T-helper 1 cell treated with Interleukin-12 subunit alpha and Interleukin-12 subunit beta and Interleukin-4 antibody, amounts not matched to agents 30 μg/mL and 1 μg/mL, for 36 hours (primary cell): ENCODE measurements at regions not wholly inside any gene's neighbourhood (a gene's known extent, or its start where the extent isn't known, plus 50 kb on each side); places are given as distances from the start of the nearest gene placed in this dataset.

Source experiments
- H3K27ac Mint-ChIP-seq: one replicate; pipeline ENCODE4 v1.8.0; 2021; ENCODE audit warnings: mild to moderate bottlenecking, mixed read lengths
- H3K27me3 Mint-ChIP-seq: one replicate; pipeline ENCODE4 v1.8.0; 2021; ENCODE audit warnings: low read depth, mixed read lengths
- H3K36me3 Mint-ChIP-seq: one replicate; pipeline ENCODE4 v1.8.0; 2021; ENCODE audit warnings: low read depth, mixed read lengths
- H3K4me1 Mint-ChIP-seq: one replicate; pipeline ENCODE4 v1.8.0; 2021; ENCODE audit warnings: low read depth, mixed read lengths
- H3K4me3 Mint-ChIP-seq: one replicate; pipeline ENCODE4 v1.8.0; 2021; ENCODE audit warnings: mild to moderate bottlenecking, moderate library complexity, mixed read lengths
- H3K9me3 Mint-ChIP-seq: one replicate; pipeline ENCODE4 v1.8.0; 2021; ENCODE audit warnings: mixed read lengths

DNA sequence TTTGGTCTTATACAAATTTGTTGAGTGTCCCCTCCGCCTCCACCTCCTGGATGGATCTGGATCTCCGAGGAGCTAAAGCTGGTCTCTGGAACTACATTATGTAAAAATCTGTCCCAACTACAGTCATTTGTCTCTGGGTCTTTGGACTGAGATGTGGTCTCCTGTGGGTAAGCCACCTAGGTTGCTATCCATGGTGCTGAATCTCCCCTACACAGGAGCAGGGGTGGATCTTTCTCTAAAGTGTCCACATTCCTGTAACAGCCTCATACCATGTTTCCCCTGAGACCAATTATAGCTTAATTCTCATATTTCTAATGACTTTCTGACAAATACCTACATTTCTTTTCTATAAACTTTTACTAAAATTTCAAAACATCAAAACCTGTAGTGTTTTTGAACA, 625.8 kb downstream of the TAFA4 start:
- no peaks in the 10 kb centered on the region for H3K27me3 Mint-ChIP-seq
- no peaks in the 10 kb centered on the region for H3K4me1 Mint-ChIP-seq
- no peaks in the 10 kb centered on the region for H3K36me3 Mint-ChIP-seq
- H3K4me3 Mint-ChIP-seq: no peak overlapping the region
- no peak overlapping the region for H3K27ac Mint-ChIP-seq
- peaks cover 8% of the 10 kb centered on the region for H3K9me3 Mint-ChIP-seq

- no peak overlapping the region for H3K4me3 Mint-ChIP-seq
- no peak overlapping the region for H3K27ac Mint-ChIP-seq
- H3K36me3 Mint-ChIP-seq: no peaks in the 10 kb centered on the region
- no peaks in the 10 kb centered on the region for H3K4me1 Mint-ChIP-seq
- no peaks in the 10 kb centered on the region for H3K27me3 Mint-ChIP-seq
- H3K9me3 Mint-ChIP-seq: peaks cover 3% of the 10 kb centered on the region
Measured at GRCh38 chr3:68295457-68295856, 636.9 kb downstream of the TAFA4 start.

DNA sequence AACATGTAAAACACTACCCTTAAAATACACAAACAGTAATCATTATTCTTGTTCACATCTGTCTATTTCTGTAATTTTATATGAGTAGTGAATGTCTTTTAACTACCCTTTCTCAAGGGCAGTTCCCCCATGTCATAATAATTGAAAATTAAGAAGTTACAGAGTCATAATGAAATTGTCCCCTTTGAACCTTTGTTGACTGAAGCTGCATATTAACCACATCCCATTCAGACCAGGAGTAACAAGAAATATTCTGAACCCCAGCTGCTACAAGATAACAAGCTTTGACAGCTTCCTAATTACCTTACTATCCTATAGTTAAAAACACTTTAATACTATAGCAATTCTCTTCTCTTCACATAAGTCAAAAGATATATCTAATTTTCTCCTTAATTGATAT, 635.9 kb upstream of the SUCLG2 start:
- no peak overlapping the region for H3K4me3 Mint-ChIP-seq
- H3K4me1 Mint-ChIP-seq: no peaks in the 10 kb centered on the region
- H3K27me3 Mint-ChIP-seq: no peaks in the 10 kb centered on the region
- no peaks in the 10 kb centered on the region for H3K9me3 Mint-ChIP-seq
- H3K36me3 Mint-ChIP-seq: no peaks in the 10 kb centered on the region
- H3K27ac Mint-ChIP-seq: no peak overlapping the region

DNA sequence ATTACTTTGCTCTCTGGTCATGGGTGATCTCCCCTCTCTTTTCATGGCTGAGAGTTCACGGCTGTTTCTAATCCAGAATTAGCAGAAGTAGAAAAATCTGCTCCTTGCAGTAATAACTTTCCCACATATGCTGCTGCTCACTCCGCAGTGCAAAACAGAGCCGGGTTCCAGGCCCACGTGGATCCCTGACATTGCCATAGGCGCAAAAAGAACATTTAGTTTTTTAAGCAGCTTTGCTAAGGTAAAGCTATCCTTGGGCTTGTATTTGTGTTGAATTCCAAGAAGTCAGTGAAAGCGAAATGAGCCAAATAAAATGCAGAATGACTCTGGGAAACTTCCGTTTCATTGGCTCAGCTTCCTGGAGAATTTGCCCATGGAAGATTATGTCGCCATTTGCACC, 633.7 kb upstream of the SUCLG2 start:
- no peak overlapping the region for H3K4me3 Mint-ChIP-seq
- no peaks in the 10 kb centered on the region for H3K9me3 Mint-ChIP-seq
- H3K27ac Mint-ChIP-seq: no peak overlapping the region
- H3K4me1 Mint-ChIP-seq: no peaks in the 10 kb centered on the region
- no peaks in the 10 kb centered on the region for H3K36me3 Mint-ChIP-seq
- no peaks in the 10 kb centered on the region for H3K27me3 Mint-ChIP-seq

- Mint-ChIP-seq H3K27ac (no peak overlapping the region), H3K4me1 (no peaks in the 10 kb centered on the region), H3K36me3 (no peaks in the 10 kb centered on the region), H3K9me3 (peaks cover 4% of the 10 kb centered on the region), H3K27me3 (no peaks in the 10 kb centered on the region), H3K4me3 (no peak overlapping the region)
Measured at GRCh38 chr3:68287101-68287500, 632.7 kb upstream of the SUCLG2 start.

DNA sequence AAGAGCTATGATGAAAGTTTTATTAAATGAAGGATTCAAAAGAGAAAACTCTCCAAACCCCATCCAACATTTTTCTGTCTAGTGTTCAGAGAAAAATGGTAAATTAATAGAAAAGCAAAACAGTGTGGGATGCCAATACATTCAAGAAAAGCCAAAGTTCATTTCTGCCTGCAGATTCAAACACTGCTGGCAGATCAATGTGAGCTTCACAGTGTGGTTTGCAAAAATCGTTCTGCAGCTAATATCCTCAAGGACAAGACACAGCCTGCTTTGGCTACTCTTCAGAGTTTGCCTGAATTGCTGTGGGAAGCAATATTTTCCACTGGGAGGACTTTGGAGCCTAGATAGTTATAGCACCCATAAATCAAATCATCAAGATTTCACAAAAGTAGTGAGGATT, 619.9 kb upstream of the SUCLG2 start:
- Mint-ChIP-seq H3K9me3 (no peaks in the 10 kb centered on the region), H3K4me1 (no peaks in the 10 kb centered on the region), H3K27me3 (no peaks in the 10 kb centered on the region), H3K4me3 (no peak overlapping the region), H3K36me3 (no peaks in the 10 kb centered on the region), H3K27ac (no peak overlapping the region)

- H3K9me3 Mint-ChIP-seq: no peaks in the 10 kb centered on the region
- H3K36me3 Mint-ChIP-seq: no peaks in the 10 kb centered on the region
- H3K27me3 Mint-ChIP-seq: no peaks in the 10 kb centered on the region
- no peak overlapping the region for H3K4me3 Mint-ChIP-seq
- no peaks in the 10 kb centered on the region for H3K4me1 Mint-ChIP-seq
- H3K27ac Mint-ChIP-seq: no peak overlapping the region
Measured at GRCh38 chr3:68271145-68271544, 616.7 kb upstream of the SUCLG2 start.

DNA sequence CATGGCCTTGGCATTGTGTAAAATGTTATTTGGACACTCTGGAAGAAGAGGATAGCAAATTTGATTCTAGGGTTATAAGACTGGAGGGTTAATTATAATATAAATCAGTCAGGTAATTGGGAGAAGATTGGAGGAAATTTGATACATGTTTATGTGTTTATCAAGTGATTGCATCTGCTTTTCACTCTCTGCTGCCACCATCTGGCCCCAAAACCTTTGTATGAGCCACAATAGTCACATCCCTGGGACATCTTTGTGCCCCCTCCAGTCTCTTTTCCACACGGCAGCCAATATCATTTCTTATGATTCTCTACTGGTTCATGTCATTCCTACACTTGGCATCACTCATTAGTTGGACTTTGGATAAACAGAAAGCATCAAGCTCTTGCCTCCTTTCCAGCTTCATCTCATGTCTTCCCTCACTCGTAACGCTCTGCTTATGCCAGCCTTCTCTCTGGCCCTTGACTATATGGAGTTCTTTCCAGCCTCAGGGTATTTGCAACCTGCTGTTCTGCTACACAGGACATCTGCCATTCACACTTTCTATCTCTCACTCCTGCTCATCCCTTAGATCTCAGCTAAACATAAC, 602.3 kb upstream of the SUCLG2 start:
- H3K27ac Mint-ChIP-seq: no peak overlapping the region
- no peaks in the 10 kb centered on the region for H3K4me1 Mint-ChIP-seq
- no peaks in the 10 kb centered on the region for H3K36me3 Mint-ChIP-seq
- no peaks in the 10 kb centered on the region for H3K27me3 Mint-ChIP-seq
- H3K9me3 Mint-ChIP-seq: no peaks in the 10 kb centered on the region
- no peak overlapping the region for H3K4me3 Mint-ChIP-seq

GRCh38 chr3:68249265-68249664, 594.9 kb upstream of the SUCLG2 start:
- H3K27ac Mint-ChIP-seq: no peak overlapping the region
- H3K4me3 Mint-ChIP-seq: no peak overlapping the region
- H3K27me3 Mint-ChIP-seq: no peaks in the 10 kb centered on the region
- no peaks in the 10 kb centered on the region for H3K4me1 Mint-ChIP-seq
- H3K9me3 Mint-ChIP-seq: no peaks in the 10 kb centered on the region
- no peaks in the 10 kb centered on the region for H3K36me3 Mint-ChIP-seq

DNA sequence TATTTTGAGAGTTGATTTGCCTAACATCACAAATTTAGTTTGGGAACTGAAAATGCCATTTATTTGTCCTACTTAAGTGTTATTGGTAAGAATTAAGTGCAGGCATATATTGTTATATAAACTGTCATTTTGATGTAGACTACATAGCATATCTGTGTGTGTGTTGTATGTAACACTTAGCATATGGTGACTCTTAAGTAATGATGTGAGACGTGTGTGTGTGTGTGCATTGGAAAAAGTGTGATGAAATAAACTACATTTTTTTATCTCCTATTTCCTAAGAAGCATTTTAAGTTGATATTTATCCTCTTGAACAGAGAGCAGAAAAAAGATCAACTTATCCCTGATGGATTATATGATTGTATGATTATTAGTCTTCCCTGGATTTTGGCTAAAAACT, 588.2 kb upstream of the SUCLG2 start:
- no peaks in the 10 kb centered on the region for H3K36me3 Mint-ChIP-seq
- no peaks in the 10 kb centered on the region for H3K27me3 Mint-ChIP-seq
- no peak overlapping the region for H3K27ac Mint-ChIP-seq
- H3K4me1 Mint-ChIP-seq: no peaks in the 10 kb centered on the region
- no peak overlapping the region for H3K4me3 Mint-ChIP-seq
- H3K9me3 Mint-ChIP-seq: no peaks in the 10 kb centered on the region

GRCh38 chr3:68239542-68239941, 585.1 kb upstream of the SUCLG2 start:
- Mint-ChIP-seq H3K4me1 (no peaks in the 10 kb centered on the region), H3K4me3 (no peak overlapping the region), H3K27me3 (no peaks in the 10 kb centered on the region), H3K9me3 (peaks cover 5% of the 10 kb centered on the region), H3K27ac (no peak overlapping the region), H3K36me3 (no peaks in the 10 kb centered on the region)

DNA sequence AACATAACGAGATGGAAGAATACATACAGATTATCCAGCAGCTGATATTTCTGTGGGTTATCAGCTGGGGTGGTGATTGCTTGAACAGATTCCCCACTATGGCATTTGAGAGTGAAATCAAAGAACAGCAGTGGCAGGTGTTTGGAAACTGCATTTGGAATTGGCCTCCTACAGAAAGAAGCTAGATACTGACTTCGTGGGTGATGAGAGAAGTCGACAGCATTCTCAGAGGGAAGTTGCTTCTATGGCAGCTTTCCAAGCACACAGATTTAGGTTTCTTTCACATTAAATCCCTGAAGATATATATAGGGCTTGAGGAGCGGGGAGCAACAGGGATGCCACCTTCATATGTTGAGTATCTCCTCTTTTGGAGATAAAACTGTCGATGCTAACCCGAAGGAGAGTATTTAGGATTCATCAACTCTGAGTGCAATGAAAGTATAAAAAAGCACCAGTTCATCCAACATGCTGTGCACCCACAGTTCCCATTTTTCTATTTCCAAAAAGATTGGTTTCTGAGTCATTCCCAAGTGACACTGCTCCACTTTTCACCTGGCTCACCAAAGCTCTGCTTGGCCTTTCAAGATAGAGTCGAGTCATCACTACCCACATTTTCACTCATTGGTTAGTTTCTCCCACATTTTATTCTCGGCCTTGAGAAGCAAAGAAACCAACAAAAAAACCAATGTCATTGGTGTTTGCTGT, 579.8 kb upstream of the SUCLG2 start:
- no peaks in the 10 kb centered on the region for H3K36me3 Mint-ChIP-seq
- no peaks in the 10 kb centered on the region for H3K4me1 Mint-ChIP-seq

GRCh38 chr3:68228856-68229255, 574.4 kb upstream of the SUCLG2 start:
- H3K27ac Mint-ChIP-seq: no peak overlapping the region
- H3K9me3 Mint-ChIP-seq: peaks cover 14% of the 10 kb centered on the region
- no peaks in the 10 kb centered on the region for H3K4me1 Mint-ChIP-seq
- no peaks in the 10 kb centered on the region for H3K36me3 Mint-ChIP-seq
- H3K27me3 Mint-ChIP-seq: no peaks in the 10 kb centered on the region
- H3K4me3 Mint-ChIP-seq: no peak overlapping the region

More for the DNA sequence above, 579.8 kb upstream of the SUCLG2 start:
- Mint-ChIP-seq H3K27ac (no peak overlapping the region), H3K27me3 (no peaks in the 10 kb centered on the region), H3K9me3 (peaks cover 21% of the 10 kb centered on the region), H3K4me3 (no peak overlapping the region)

- Mint-ChIP-seq H3K27ac (no peak overlapping the region), H3K27me3 (no peaks in the 10 kb centered on the region), H3K4me1 (peaks cover 4% of the 10 kb centered on the region), H3K9me3 (no peaks in the 10 kb centered on the region), H3K36me3 (no peaks in the 10 kb centered on the region), H3K4me3 (no peak overlapping the region)
Measured at GRCh38 chr3:68220832-68221231, 566.4 kb upstream of the SUCLG2 start.

DNA sequence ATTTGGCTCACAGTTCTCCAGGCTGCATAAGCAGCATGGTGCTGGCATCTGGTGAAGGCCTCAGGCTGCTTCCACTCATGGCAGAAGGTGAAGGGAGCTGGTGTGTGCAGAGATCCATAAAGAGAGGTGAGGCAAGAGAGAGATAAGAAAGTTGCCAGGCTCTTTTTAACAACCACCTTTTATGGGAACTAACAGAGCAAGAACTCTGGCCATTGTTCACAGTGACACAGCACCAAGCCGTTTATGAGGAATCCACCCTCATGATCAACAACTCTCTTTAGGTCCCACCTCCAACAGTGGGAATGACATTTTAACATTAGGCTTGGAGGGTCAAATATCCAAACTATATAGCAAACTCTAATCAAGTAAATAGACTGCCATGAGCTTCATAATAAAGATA, 557.2 kb upstream of the SUCLG2 start:
- H3K9me3 Mint-ChIP-seq: no peaks in the 10 kb centered on the region
- H3K36me3 Mint-ChIP-seq: no peaks in the 10 kb centered on the region
- H3K4me3 Mint-ChIP-seq: no peak overlapping the region
- no peak overlapping the region for H3K27ac Mint-ChIP-seq
- H3K27me3 Mint-ChIP-seq: no peaks in the 10 kb centered on the region
- H3K4me1 Mint-ChIP-seq: no peaks in the 10 kb centered on the region
